Liver (tissue), 8 donors: ENCODE measurements at regions not wholly inside any gene's neighbourhood (a gene's known extent, or its start where the extent isn't known, plus 50 kb on each side); places are given as distances from the start of the nearest gene placed in this dataset.

Experiments
- DNase-seq: peaks from one replicate; pipeline ENCODE4 v3.0.0-alpha.2; 2017; ENCODE audit warnings: low spot score
- H3K27ac ChIP-seq, 2 donors: one replicate each; pipeline ENCODE4 v1.7.0; 2013; ENCODE audit warnings: inconsistent platforms in 2 of 2, low read length in 2 of 2, control low read depth in 1 of 2, low read depth in 1 of 2, mild to moderate bottlenecking in 1 of 2
- H3K27me3 ChIP-seq, 4 donors: one replicate each; pipeline versions ENCODE4 v1.6.1 to v1.7.0; 2013; ENCODE audit warnings: low read length in 3 of 4, inconsistent platforms in 1 of 4, mild to moderate bottlenecking in 1 of 4, moderate library complexity in 1 of 4; ENCODE audit not compliant: control insufficient read depth in 4 of 4, insufficient read depth in 4 of 4
- H3K36me3 ChIP-seq, 4 donors: one replicate each; pipeline versions ENCODE4 v1.6.1 to v1.7.0; 2013; ENCODE audit warnings: low read length in 3 of 4, mild to moderate bottlenecking in 3 of 4, low read depth in 1 of 4, moderate library complexity in 1 of 4; ENCODE audit not compliant: control insufficient read depth in 4 of 4, insufficient read depth in 3 of 4
- H3K4me1 ChIP-seq, 4 donors: one replicate each; pipeline versions ENCODE4 v1.6.1 to v1.7.0; 2013; ENCODE audit warnings: low read length in 3 of 4, mild to moderate bottlenecking in 3 of 4, moderate library complexity in 1 of 4; ENCODE audit not compliant: control insufficient read depth in 4 of 4, insufficient read depth in 4 of 4
- H3K4me3 ChIP-seq, 3 donors: one replicate each; pipeline versions ENCODE4 v1.6.1 to v1.7.0; 2013; ENCODE audit warnings: low read length in 3 of 3, control low read depth in 1 of 3, low read depth in 1 of 3, mild to moderate bottlenecking in 1 of 3
- H3K9ac ChIP-seq, 2 donors: one replicate each; pipeline ENCODE4 v1.7.0; 2013; ENCODE audit warnings: low read length in 2 of 2, mild to moderate bottlenecking in 2 of 2, moderate library complexity in 2 of 2, control low read depth in 1 of 2, low read depth in 1 of 2
- H3K9me3 ChIP-seq, 4 donors: one replicate each; pipeline versions ENCODE4 v1.6.1 to v1.7.0; 2013; ENCODE audit warnings: low read length in 3 of 4; ENCODE audit not compliant: control insufficient read depth in 4 of 4
- ATF3 ChIP-seq: IDR thresholded peaks from 2 replicates; pipeline ENCODE4 v1.6.1; 2016; ENCODE audit warnings: antibody characterized with exemption
- CTCF ChIP-seq: fragments of 150-350 bp; IDR thresholded peaks from 2 replicates; pipeline ENCODE4 v1.5.1; 2017; ENCODE audit warnings: improper control_type of control experiment, low read depth, low read length; ENCODE audit not compliant: missing input control
- EGR1 ChIP-seq, 2 donors: IDR thresholded peaks; 2 replicates each; pipeline ENCODE4 v1.6.1; 2016 to 2018; ENCODE audit warnings: antibody characterized with exemption in 2 of 2, low read depth in 2 of 2
- FOXA1 ChIP-seq: IDR thresholded peaks from 2 replicates; pipeline ENCODE4 v1.6.1; 2016; ENCODE audit warnings: antibody characterized with exemption
- FOXA2 ChIP-seq: IDR thresholded peaks from 2 replicates; pipeline ENCODE4 v1.6.1; 2016; ENCODE audit warnings: antibody characterized with exemption
- GABPA ChIP-seq, 2 donors: IDR thresholded peaks in 1 of 2; conservative IDR thresholded peaks in 1 of 2; 2 replicates each; pipeline ENCODE4 v1.6.1; 2016; ENCODE audit warnings: antibody characterized with exemption in 2 of 2, mild to moderate bottlenecking in 1 of 2, moderate library complexity in 1 of 2
- HNF4G ChIP-seq: IDR thresholded peaks from 2 replicates; pipeline ENCODE4 v1.6.1; 2016; ENCODE audit warnings: antibody characterized with exemption
- JUND ChIP-seq, 2 donors: IDR thresholded peaks; 2 replicates each; pipeline ENCODE4 v1.6.1; 2016; ENCODE audit warnings: antibody characterized with exemption in 2 of 2
- NR2F2 ChIP-seq: IDR thresholded peaks from 2 replicates; pipeline ENCODE4 v1.6.1; 2016; ENCODE audit warnings: antibody characterized with exemption
- RAD21 ChIP-seq, 2 donors: IDR thresholded peaks; 2 replicates each; pipeline ENCODE4 v1.6.1; 2016; ENCODE audit warnings: antibody characterized with exemption in 2 of 2, mild to moderate bottlenecking in 2 of 2
- REST ChIP-seq: IDR thresholded peaks from 2 replicates; pipeline ENCODE4 v1.6.1; 2016; ENCODE audit warnings: antibody characterized with exemption, mild to moderate bottlenecking
- SP1 ChIP-seq: IDR thresholded peaks from 2 replicates; pipeline ENCODE4 v1.6.1; 2018; ENCODE audit warnings: antibody characterized with exemption, mild to moderate bottlenecking
- TAF1 ChIP-seq: conservative IDR thresholded peaks from 2 replicates; pipeline ENCODE4 v1.6.1; 2016; ENCODE audit warnings: antibody characterized with exemption, mild to moderate bottlenecking
- YY1 ChIP-seq: IDR thresholded peaks from 2 replicates; pipeline ENCODE4 v1.6.1; 2016; ENCODE audit warnings: antibody characterized with exemption, mild to moderate bottlenecking
- WGBS: extraction: QIAGEN DNeasy Blood & Tissue Kit; methylation state at CpG from one replicate; pipeline ENCODE4 v1.1.7; 2013; 5-methylcytosine and 5-hydroxymethylcytosine counted together
- TF ChIP-seq, protein P1 (sequence below): IDR thresholded peaks from 2 replicates; pipeline ENCODE4 v1.6.1; 2016; ENCODE audit warnings: antibody characterized with exemption
- TF ChIP-seq, protein P2 (sequence below): IDR thresholded peaks from 2 replicates; pipeline ENCODE4 v1.6.1; 2016; ENCODE audit warnings: antibody characterized with exemption
- donor health status: healthy.
- donor health status: healthy.
- donor health status: healthy.
- donor health status: healthy.
- donor health status: healthy.

DNA sequence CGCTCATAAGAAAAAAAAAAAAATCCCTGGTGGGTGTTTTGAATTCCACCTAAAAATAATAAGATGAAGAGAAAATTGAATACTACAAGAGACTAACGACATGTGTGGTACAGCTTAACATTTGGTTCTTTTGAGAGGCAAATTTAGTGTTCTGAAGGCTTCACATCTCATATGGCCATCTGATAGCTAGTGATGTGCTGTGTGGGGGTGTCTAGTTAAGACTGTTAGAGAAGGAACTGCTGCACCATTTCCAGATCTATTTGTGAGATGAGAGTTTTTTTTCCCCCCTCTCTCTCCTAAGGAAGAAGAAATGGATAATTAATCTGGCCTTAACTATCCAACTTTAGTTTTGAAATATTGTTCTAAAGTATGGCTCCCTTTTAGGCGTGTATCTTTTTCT is 321.6 kb downstream of the SLC4A3 start:
- Histone ChIP-seq H3K9ac (no peak overlapping the region), H3K4me1 (no peaks in the 10 kb centered on the region), H3K36me3 (no peaks in the 10 kb centered on the region), H3K27ac (no peak overlapping the region), H3K9me3 (no peaks in the 10 kb centered on the region), H3K4me3 (no peak overlapping the region), H3K27me3 (peaks cover 0 to 2% (median 0%) of the 10 kb centered on the region in 4 donors)
- TF ChIP-seq EGR1 (IDR thresholded peaks at IDR 0.05; ENCODE audit: low read depth in 2 of 2) = no peak
- TF ChIP-seq NR2F2 = no peak
- TF ChIP-seq YY1 = no peak
- TF ChIP-seq RAD21 (IDR thresholded peaks at IDR 0.05) = no peak
- TF ChIP-seq GABPA (IDR thresholded peaks at IDR 0.05 in 1 of 2, conservative IDR thresholded peaks at IDR 0.05 in 1 of 2) = no peak
- TF ChIP-seq ATF3 = no peak
- TF ChIP-seq CTCF = no peak
- TF ChIP-seq, protein P1, sequence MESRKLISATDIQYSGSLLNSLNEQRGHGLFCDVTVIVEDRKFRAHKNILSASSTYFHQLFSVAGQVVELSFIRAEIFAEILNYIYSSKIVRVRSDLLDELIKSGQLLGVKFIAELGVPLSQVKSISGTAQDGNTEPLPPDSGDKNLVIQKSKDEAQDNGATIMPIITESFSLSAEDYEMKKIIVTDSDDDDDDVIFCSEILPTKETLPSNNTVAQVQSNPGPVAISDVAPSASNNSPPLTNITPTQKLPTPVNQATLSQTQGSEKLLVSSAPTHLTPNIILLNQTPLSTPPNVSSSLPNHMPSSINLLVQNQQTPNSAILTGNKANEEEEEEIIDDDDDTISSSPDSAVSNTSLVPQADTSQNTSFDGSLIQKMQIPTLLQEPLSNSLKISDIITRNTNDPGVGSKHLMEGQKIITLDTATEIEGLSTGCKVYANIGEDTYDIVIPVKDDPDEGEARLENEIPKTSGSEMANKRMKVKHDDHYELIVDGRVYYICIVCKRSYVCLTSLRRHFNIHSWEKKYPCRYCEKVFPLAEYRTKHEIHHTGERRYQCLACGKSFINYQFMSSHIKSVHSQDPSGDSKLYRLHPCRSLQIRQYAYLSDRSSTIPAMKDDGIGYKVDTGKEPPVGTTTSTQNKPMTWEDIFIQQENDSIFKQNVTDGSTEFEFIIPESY = no peak
- TF ChIP-seq FOXA2 = no peak
- TF ChIP-seq TAF1 = no peak
- TF ChIP-seq FOXA1 = no peak
- no peak for TF ChIP-seq JUND (IDR thresholded peaks at IDR 0.05)
- TF ChIP-seq REST = no peak
- TF ChIP-seq SP1 = no peak
- no peak for DNase-seq
- WGBS = 72% methylated on average over 3 of the region's 3 CpGs

GRCh38 chr2:219951099-219951498 is 323.7 kb downstream of the SLC4A3 start:
- Histone ChIP-seq H3K9me3 (no peaks in the 10 kb centered on the region), H3K4me3 (no peak overlapping the region), H3K9ac (no peak overlapping the region), H3K27me3 (peaks cover 0 to 2% (median 0%) of the 10 kb centered on the region in 4 donors), H3K36me3 (no peaks in the 10 kb centered on the region), H3K27ac (no peak overlapping the region), H3K4me1 (no peaks in the 10 kb centered on the region)
- TF ChIP-seq NR2F2 (no peak), YY1 (no peak), EGR1 (IDR thresholded peaks at IDR 0.05; ENCODE audit: low read depth in 2 of 2) (no peak), GABPA (IDR thresholded peaks at IDR 0.05 in 1 of 2, conservative IDR thresholded peaks at IDR 0.05 in 1 of 2) (no peak), JUND (IDR thresholded peaks at IDR 0.05) (no peak), HNF4G (no peak), RAD21 (IDR thresholded peaks at IDR 0.05) (no peak)
- TF ChIP-seq, protein P2, sequence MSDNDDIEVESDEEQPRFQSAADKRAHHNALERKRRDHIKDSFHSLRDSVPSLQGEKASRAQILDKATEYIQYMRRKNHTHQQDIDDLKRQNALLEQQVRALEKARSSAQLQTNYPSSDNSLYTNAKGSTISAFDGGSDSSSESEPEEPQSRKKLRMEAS = no peak
- TF ChIP-seq, protein P1 = no peak
- no peak for DNase-seq
